Spleen (tissue), 7 donors: ENCODE measurements at regions not wholly inside any gene's neighbourhood (a gene's known extent, or its start where the extent isn't known, plus 50 kb on each side); places are given as distances from the start of the nearest gene placed in this dataset.

Experiments
- POLR2A ChIP-seq, 3 donors: fragments of 450-650 bp; IDR thresholded peaks; one replicate each; pipeline ENCODE4 v1.5.1; 2017; ENCODE audit warnings: antibody characterized with exemption in 3 of 3, mild to moderate bottlenecking in 1 of 3
- POLR2AphosphoS5 ChIP-seq, 3 donors: sonication (generic); formaldehyde crosslinking; IDR thresholded peaks; one replicate each; pipeline ENCODE4 v1.5.1; 2017; ENCODE audit warnings: antibody characterized with exemption in 3 of 3
- TF ChIP-seq, protein P1 (sequence below), 11 experiments: fragments of 200-600 bp in 7 of 11; fragments of 450-650 bp in 4 of 11; sonication (generic) in 4 of 11; IDR thresholded peaks in 8 of 11; conservative IDR thresholded peaks in 3 of 11; 1 replicate in 7 of 11; 2 replicates in 4 of 11; pipeline versions ENCODE4 v1.4.0 to v1.8.0; 2016 to 2021; ENCODE audit warnings: antibody characterized with exemption in 11 of 11, inconsistent platforms in 4 of 11, mild to moderate bottlenecking in 1 of 11
- donor health status: DM: no; HTN: no; CAD: no; lungs with moderate emphysema.
- donor health status: DM: no; HTN: no; CAD: no.
- donor health status: DM: no; HTN: no; CAD: no.

- TF ChIP-seq POLR2A (IDR thresholded peaks at IDR 0.05): no peak
- TF ChIP-seq, protein P1, sequence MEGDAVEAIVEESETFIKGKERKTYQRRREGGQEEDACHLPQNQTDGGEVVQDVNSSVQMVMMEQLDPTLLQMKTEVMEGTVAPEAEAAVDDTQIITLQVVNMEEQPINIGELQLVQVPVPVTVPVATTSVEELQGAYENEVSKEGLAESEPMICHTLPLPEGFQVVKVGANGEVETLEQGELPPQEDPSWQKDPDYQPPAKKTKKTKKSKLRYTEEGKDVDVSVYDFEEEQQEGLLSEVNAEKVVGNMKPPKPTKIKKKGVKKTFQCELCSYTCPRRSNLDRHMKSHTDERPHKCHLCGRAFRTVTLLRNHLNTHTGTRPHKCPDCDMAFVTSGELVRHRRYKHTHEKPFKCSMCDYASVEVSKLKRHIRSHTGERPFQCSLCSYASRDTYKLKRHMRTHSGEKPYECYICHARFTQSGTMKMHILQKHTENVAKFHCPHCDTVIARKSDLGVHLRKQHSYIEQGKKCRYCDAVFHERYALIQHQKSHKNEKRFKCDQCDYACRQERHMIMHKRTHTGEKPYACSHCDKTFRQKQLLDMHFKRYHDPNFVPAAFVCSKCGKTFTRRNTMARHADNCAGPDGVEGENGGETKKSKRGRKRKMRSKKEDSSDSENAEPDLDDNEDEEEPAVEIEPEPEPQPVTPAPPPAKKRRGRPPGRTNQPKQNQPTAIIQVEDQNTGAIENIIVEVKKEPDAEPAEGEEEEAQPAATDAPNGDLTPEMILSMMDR (IDR thresholded peaks at IDR 0.05 in 8 of 11, conservative IDR thresholded peaks at IDR 0.05 in 3 of 11): no peak
- TF ChIP-seq POLR2AphosphoS5 (IDR thresholded peaks at IDR 0.05): no peak
Measured at GRCh38 chr5:163165277-163165676, 272.1 kb upstream of the CCNG1 start.
